H1 (cell line): ENCODE measurements at regions not wholly inside any gene's neighbourhood (a gene's known extent, or its start where the extent isn't known, plus 50 kb on each side); places are given as distances from the start of the nearest gene placed in this dataset.

Experiments used
- CTCF ChIA-PET: fragments of 300-600 bp; sonication (Branson Sonifier 250); formaldehyde crosslinking; loops from one replicate; lab custom pipeline; 2021; ENCODE audit not compliant: partially characterized antibody; lab: Charles Lee
- POLR2A ChIA-PET: fragments of 300-600 bp; sonication (Branson Sonifier 250); formaldehyde crosslinking; loops from one replicate; lab custom pipeline; 2021; ENCODE audit warnings: inconsistent platforms; ENCODE audit not compliant: partially characterized antibody; lab: Charles Lee
- DNase-seq, 2 experiments: peaks; one replicate each; pipeline versions ENCODE4 v3.0.0 to v3.0.0-alpha.2; 2010 to 2022; ENCODE audit warnings: low spot score in 2 of 2, low read depth in 1 of 2, mixed read lengths in 1 of 2
- FAIRE-seq: peaks from 2 replicates; lab custom pipeline; 2011; peaks lifted over from hg19 to GRCh38; lab: Jason Lieb, UNC
- H2AFZ ChIP-seq: 2 replicates; pipeline ENCODE4 v1.8.1; 2012; ENCODE audit warnings: low read length, inconsistent platforms
- H2AK5ac ChIP-seq: 2 replicates; pipeline ENCODE4 v1.6.1; 2013; ENCODE audit warnings: low read depth, low read length
- H2BK120ac ChIP-seq: replicated peaks from 2 replicates; pipeline ENCODE3; 2013; ENCODE audit warnings: low read depth, low read length, inconsistent platforms
- H2BK12ac ChIP-seq: 2 replicates; pipeline ENCODE4 v1.6.1; 2013; ENCODE audit warnings: low read depth, low read length
- H2BK15ac ChIP-seq: 2 replicates; pipeline ENCODE4 v1.6.1; 2013; ENCODE audit warnings: low read length
- H2BK20ac ChIP-seq: 2 replicates; pipeline ENCODE4 v1.6.1; 2013; ENCODE audit warnings: low read length
- H2BK5ac ChIP-seq: 2 replicates; pipeline ENCODE4 v1.6.1; 2013; ENCODE audit warnings: low read depth, low read length
- H3K14ac ChIP-seq: 2 replicates; pipeline ENCODE4 v1.6.1; 2013; ENCODE audit warnings: inconsistent platforms; ENCODE audit not compliant: insufficient read length
- H3K18ac ChIP-seq: 2 replicates; pipeline ENCODE4 v1.6.1; 2013; ENCODE audit warnings: low read length; ENCODE audit errors: extremely low read depth
- H3K23ac ChIP-seq: 2 replicates; pipeline ENCODE4 v1.6.1; 2013; ENCODE audit warnings: inconsistent platforms; ENCODE audit not compliant: insufficient read length
- H3K23me2 ChIP-seq: 2 replicates; pipeline ENCODE4 v1.6.1; 2013; ENCODE audit warnings: low read depth, low read length
- H3K27ac ChIP-seq: 2 replicates; pipeline ENCODE4 v1.6.1; 2011; ENCODE audit warnings: low read depth, low read length, inconsistent platforms
- H3K27me3 ChIP-seq, 4 experiments: replicated peaks in 1 of 4; 1 replicate in 1 of 4; 2 replicates in 3 of 4; pipeline versions ENCODE4 v1.6.1 to v1.8.1; 2011 to 2013; ENCODE audit warnings: low read length in 3 of 4, mild to moderate bottlenecking in 3 of 4, inconsistent platforms in 2 of 4, mixed read lengths in 2 of 4, moderate library complexity in 1 of 4; ENCODE audit not compliant: control insufficient read depth in 3 of 4, insufficient read depth in 3 of 4; ENCODE audit errors: extremely low read depth in 1 of 4
- H3K36me3 ChIP-seq, 4 experiments: 2 replicates each; pipeline versions ENCODE4 v1.6.1 to v1.8.1; 2011 to 2013; ENCODE audit warnings: mild to moderate bottlenecking in 4 of 4, low read length in 3 of 4, moderate library complexity in 2 of 4, control low read depth in 1 of 4, inconsistent platforms in 1 of 4; ENCODE audit not compliant: insufficient read depth in 4 of 4, control insufficient read depth in 2 of 4
- H3K4ac ChIP-seq: replicated peaks from 2 replicates; pipeline ENCODE3; 2013; ENCODE audit warnings: low read length, low read depth, mixed read lengths, inconsistent platforms; ENCODE audit not compliant: insufficient read length
- H3K4me1 ChIP-seq, 4 experiments: replicated peaks in 1 of 4; 1 replicate in 1 of 4; 2 replicates in 3 of 4; pipeline versions ENCODE4 v1.6.1 to v1.8.1; 2011 to 2013; ENCODE audit warnings: low read length in 3 of 4, inconsistent platforms in 2 of 4, mixed read lengths in 1 of 4; ENCODE audit not compliant: insufficient read depth in 4 of 4, control insufficient read depth in 3 of 4
- H3K4me2 ChIP-seq, 2 experiments: 2 replicates each; pipeline versions ENCODE4 v1.6.1 to v1.8.1; 2011 to 2013; ENCODE audit warnings: low read depth in 2 of 2, low read length in 2 of 2, control low read depth in 1 of 2, inconsistent platforms in 1 of 2, mild to moderate bottlenecking in 1 of 2; ENCODE audit not compliant: insufficient read depth in 1 of 2
- H3K4me3 ChIP-seq, 4 experiments: fragments of 200-600, 300-600 bp in 1 of 4; sonication (generic), shearing (Covaris generic), sonication (Bioruptor Twin) in 1 of 4; 2 replicates each; pipeline versions ENCODE4 v1.5.1 to v1.8.1; 2011 to 2016; ENCODE audit warnings: low read length in 4 of 4, low read depth in 3 of 4, control low read depth in 2 of 4, inconsistent platforms in 2 of 4, mild to moderate bottlenecking in 2 of 4, mixed read lengths in 1 of 4, moderate library complexity in 1 of 4; ENCODE audit not compliant: insufficient read depth in 2 of 4; ENCODE audit errors: extremely low read depth in 1 of 4
- H3K56ac ChIP-seq: replicated peaks from 2 replicates; pipeline ENCODE3; 2013; ENCODE audit warnings: low read depth, mild to moderate bottlenecking, mixed read lengths, low read length, inconsistent platforms; ENCODE audit not compliant: insufficient read length
- H3K79me1 ChIP-seq: 2 replicates; pipeline ENCODE4 v1.6.1; 2013; ENCODE audit warnings: low read depth, low read length, control low read depth
- H3K79me2 ChIP-seq, 2 experiments: 2 replicates each; pipeline versions ENCODE4 v1.6.1 to v1.8.1; 2012 to 2013; ENCODE audit warnings: low read length in 2 of 2, mild to moderate bottlenecking in 2 of 2, inconsistent platforms in 1 of 2; ENCODE audit not compliant: insufficient read depth in 2 of 2, control insufficient read depth in 1 of 2
- H3K9ac ChIP-seq, 4 experiments: replicated peaks in 1 of 4; 1 replicate in 1 of 4; 2 replicates in 3 of 4; pipeline versions ENCODE4 v1.6.1 to v1.8.1; 2011 to 2013; ENCODE audit warnings: low read depth in 3 of 4, low read length in 3 of 4, control low read depth in 2 of 4, mild to moderate bottlenecking in 2 of 4, moderate library complexity in 2 of 4, inconsistent platforms in 1 of 4; ENCODE audit errors: extremely low read depth in 1 of 4
- H3K9me3 ChIP-seq, 2 experiments: 2 replicates each; pipeline versions ENCODE4 v1.6.1 to v1.8.1; 2012 to 2013; ENCODE audit warnings: mild to moderate bottlenecking in 2 of 2, moderate library complexity in 2 of 2, control low read depth in 1 of 2, inconsistent platforms in 1 of 2, low read depth in 1 of 2, low read length in 1 of 2, mixed read lengths in 1 of 2; ENCODE audit not compliant: insufficient read depth in 2 of 2
- H4K20me1 ChIP-seq, 2 experiments: replicated peaks in 1 of 2; 2 replicates each; pipeline versions ENCODE3 to v1.8.1; 2011 to 2013; ENCODE audit warnings: inconsistent platforms in 2 of 2, low read length in 2 of 2, mild to moderate bottlenecking in 1 of 2; ENCODE audit not compliant: insufficient read depth in 2 of 2, control insufficient read depth in 1 of 2
- H4K5ac ChIP-seq: 2 replicates; pipeline ENCODE4 v1.6.1; 2013; ENCODE audit warnings: low read length, low read depth, mixed read lengths, inconsistent platforms; ENCODE audit not compliant: insufficient read length
- H4K8ac ChIP-seq: 2 replicates; pipeline ENCODE4 v1.8.0; 2013; ENCODE audit warnings: mild to moderate bottlenecking, moderate library complexity, low read length, inconsistent platforms; ENCODE audit not compliant: insufficient read depth; ENCODE audit errors: extremely low read depth
- H4K91ac ChIP-seq: replicated peaks from 2 replicates; pipeline ENCODE3; 2013; ENCODE audit warnings: low read length, mixed read lengths, inconsistent platforms; ENCODE audit not compliant: insufficient read length
- YY1 ChIP-seq: IDR thresholded peaks from 2 replicates; pipeline ENCODE4 v1.6.1; 2011; ENCODE audit warnings: low read depth, mild to moderate bottlenecking, low read length
- WGBS, 2 experiments: shearing (Covaris generic) in 1 of 2; methylation state at CpG; one replicate each; pipeline versions ENCODE4 v1.1.6 to v1.1.7; 2013 to 2015; ENCODE audit warnings: low lambda C conversion rate in 2 of 2, mixed read lengths in 2 of 2, inconsistent platforms in 1 of 2, low coverage in 1 of 2, missing lambda C conversion rate in 1 of 2; ENCODE audit not compliant: insufficient replicate concordance in 2 of 2, insufficient coverage in 1 of 2, insufficient read length in 1 of 2; ENCODE audit errors: extremely low coverage in 1 of 2, missing lambda C conversion rate in 1 of 2; 5-methylcytosine and 5-hydroxymethylcytosine counted together

DNA sequence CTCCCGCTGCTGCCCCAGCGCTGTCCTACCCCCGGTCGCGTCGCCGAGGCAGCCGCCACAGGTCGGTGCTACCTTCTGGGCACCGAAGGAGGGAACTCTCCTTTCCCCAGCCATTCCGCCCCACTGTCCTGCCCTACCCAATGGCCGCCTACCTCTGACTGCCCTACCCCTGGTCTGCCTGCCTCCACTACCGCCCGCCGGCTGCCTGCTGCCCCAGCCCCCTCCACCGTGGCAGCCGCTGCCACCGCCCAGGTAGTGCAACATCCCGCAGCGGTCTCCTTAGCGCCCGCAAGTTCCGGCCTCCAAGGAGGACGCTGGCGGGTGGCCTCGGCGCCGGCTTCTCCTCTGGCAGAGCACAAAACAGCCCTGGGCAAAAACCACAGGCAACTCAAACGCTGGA is 1303.1 kb downstream of the UQCRFS1 start:
- Histone ChIP-seq H3K4me2 (no peak overlapping the region), H3K14ac (no peak overlapping the region), H3K4ac (no peak overlapping the region), H2BK120ac (no peak overlapping the region), H3K56ac (no peak overlapping the region), H3K79me2 (no peaks in the 10 kb centered on the region), H4K8ac (no peak overlapping the region), H3K36me3 (peaks cover 0 to 7% (median 0%) of the 10 kb centered on the region in 4 experiments; a peak in 1 of 8 replicates), H2BK5ac (no peak overlapping the region), H4K5ac (no peak overlapping the region), H2AK5ac (no peak overlapping the region), H2BK20ac (no peak overlapping the region), H3K27me3 (no peaks in the 10 kb centered on the region), H3K4me3 (no peak overlapping the region), H2BK15ac (no peak overlapping the region), H3K18ac (no peak overlapping the region), H3K9ac (no peak overlapping the region), H4K20me1 (no peaks in the 10 kb centered on the region), H3K9me3 (peaks cover 76 to 89% of the 10 kb centered on the region in 2 experiments), H3K27ac (no peak overlapping the region), H3K4me1 (no peaks in the 10 kb centered on the region), H3K79me1 (no peaks in the 10 kb centered on the region), H4K91ac (no peak overlapping the region), H3K23ac (no peak overlapping the region), H3K23me2 (no peaks in the 10 kb centered on the region), H2BK12ac (no peak overlapping the region), H2AFZ (no peak overlapping the region)
- DNase-seq (no peak), FAIRE-seq (no peak)
- 92% methylated on average over 27 of the region's 29 CpGs; no CpG with 5 or more reads in 1 of the 2 experiments for WGBS, 2 experiments
- ChIA-PET POLR2A (no interaction called here), CTCF (interaction anchor here (0.7 kb wide), 1 partner anchor 29 kb away, joined by 3 read pairs; no protein-coding TSS in a partner anchor)
- TF ChIP-seq YY1, result no peak
